ENCODE measurements at regions not wholly inside any gene's neighbourhood (a gene's known extent, or its start where the extent isn't known, plus 50 kb on each side); places are given as distances from the start of the nearest gene placed in this dataset.

GRCh38 chr10:111709603-111710002 is 474.0 kb downstream of the GPAM start:
- DNase-seq (ENCODE audit: low read depth), result no peak
- no peak overlapping the region for H3K4me3 ChIP-seq (ENCODE audit: low read depth, low read length)
- TF ChIP-seq CTCF (IDR thresholded peaks at IDR 0.05; ENCODE audit: control insufficient read depth, extremely low read depth, insufficient read depth), result no peak

- DNase-seq (ENCODE audit: low read depth), result no peak
- H3K4me3 ChIP-seq (ENCODE audit: low read depth, low read length), result no peak overlapping the region
- no peak for TF ChIP-seq CTCF (IDR thresholded peaks at IDR 0.05; ENCODE audit: control insufficient read depth, extremely low read depth, insufficient read depth)
These were observed 467.5 kb downstream of the GPAM start for GRCh38 chr10:111716032-111716431.

- no peak for DNase-seq (ENCODE audit: low read depth)
- no peak for TF ChIP-seq CTCF (IDR thresholded peaks at IDR 0.05; ENCODE audit: control insufficient read depth, extremely low read depth, insufficient read depth)
- no peak overlapping the region for H3K4me3 ChIP-seq (ENCODE audit: low read depth, low read length)
These were observed 459.4 kb downstream of the GPAM start for GRCh38 chr10:111724121-111724520.

GRCh38 chr10:111725050-111725449 is 458.5 kb downstream of the GPAM start:
- no peak overlapping the region for H3K4me3 ChIP-seq (ENCODE audit: low read depth, low read length)
- DNase-seq (ENCODE audit: low read depth), result no peak
- no peak for TF ChIP-seq CTCF (IDR thresholded peaks at IDR 0.05; ENCODE audit: control insufficient read depth, extremely low read depth, insufficient read depth)

GRCh38 chr10:111732166-111732785 is 451.3 kb downstream of the GPAM start:
- no peak for TF ChIP-seq CTCF (IDR thresholded peaks at IDR 0.05; ENCODE audit: control insufficient read depth, extremely low read depth, insufficient read depth)
- DNase-seq (ENCODE audit: low read depth), result no peak
- no peak overlapping the region for H3K4me3 ChIP-seq (ENCODE audit: low read depth, low read length)

GRCh38 chr10:111739125-111739873 is 444.3 kb downstream of the GPAM start:
- DNase-seq (ENCODE audit: low read depth), result no peak
- TF ChIP-seq CTCF (IDR thresholded peaks at IDR 0.05; ENCODE audit: control insufficient read depth, extremely low read depth, insufficient read depth), result no peak
- no peak overlapping the region for H3K4me3 ChIP-seq (ENCODE audit: low read depth, low read length)

- no peak for DNase-seq (ENCODE audit: low read depth)
- no peak for TF ChIP-seq CTCF (IDR thresholded peaks at IDR 0.05; ENCODE audit: control insufficient read depth, extremely low read depth, insufficient read depth)
- H3K4me3 ChIP-seq (ENCODE audit: low read depth, low read length), result no peak overlapping the region
These were observed 443.8 kb downstream of the GPAM start for GRCh38 chr10:111739874-111740139.

Measured in LNCaP clone FGC (cell line).